GM18511 (cell line): ENCODE measurements at regions not wholly inside any gene's neighbourhood (a gene's known extent, or its start where the extent isn't known, plus 50 kb on each side); places are given as distances from the start of the nearest gene placed in this dataset.
A peak's percentile ranks its signal among the peaks of the same experiment; 100 is the strongest.

Source experiments
- ATAC-seq: cut with Tn5 transposase; IDR thresholded peaks from one replicate; pipeline ENCODE4 v1.9.1; 2021; ENCODE audit warnings: mild to moderate bottlenecking, moderate library complexity; ENCODE audit not compliant: unreplicated experiment

DNA sequence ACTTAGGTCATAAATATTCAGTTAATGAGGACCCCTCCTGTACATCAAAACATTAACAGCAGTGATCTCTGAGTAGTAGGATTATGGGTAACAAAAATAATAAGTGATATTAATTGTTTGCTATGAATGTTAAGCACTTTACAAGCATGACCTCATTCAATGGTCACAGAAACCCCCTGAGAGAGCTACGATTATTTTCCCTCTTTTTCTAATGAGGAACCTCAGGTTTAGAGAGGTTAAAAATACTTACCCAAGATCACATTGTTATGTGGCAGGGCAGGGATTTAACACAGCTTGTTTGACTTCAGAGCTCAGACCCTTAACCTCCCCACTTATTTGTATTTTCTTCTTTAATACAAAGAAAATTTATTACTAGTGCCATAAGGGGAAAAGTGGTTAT lies 228.2 kb downstream of the TBL1XR1 start:
- ATAC-seq, result no peak

DNA sequence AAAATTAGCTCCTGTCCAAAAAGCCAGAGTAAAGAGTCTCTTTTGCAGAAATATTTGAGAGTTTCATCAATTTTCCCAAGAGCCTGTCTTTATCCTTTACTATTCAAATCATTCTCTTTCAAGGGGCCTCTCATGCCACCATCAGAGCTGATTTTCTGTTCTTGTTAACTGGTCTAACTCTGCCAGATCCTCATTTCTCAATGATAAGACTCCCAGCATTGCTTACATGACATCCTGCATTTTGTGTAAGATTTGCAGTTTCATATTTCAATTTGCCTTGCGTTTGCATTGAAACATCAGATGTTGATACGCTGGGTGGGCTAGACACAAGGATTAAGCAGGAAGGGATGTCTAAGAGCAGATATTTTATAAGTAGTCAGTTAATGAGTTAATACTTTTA lies 228.7 kb downstream of the TBL1XR1 start:
- ATAC-seq, result no peak

DNA sequence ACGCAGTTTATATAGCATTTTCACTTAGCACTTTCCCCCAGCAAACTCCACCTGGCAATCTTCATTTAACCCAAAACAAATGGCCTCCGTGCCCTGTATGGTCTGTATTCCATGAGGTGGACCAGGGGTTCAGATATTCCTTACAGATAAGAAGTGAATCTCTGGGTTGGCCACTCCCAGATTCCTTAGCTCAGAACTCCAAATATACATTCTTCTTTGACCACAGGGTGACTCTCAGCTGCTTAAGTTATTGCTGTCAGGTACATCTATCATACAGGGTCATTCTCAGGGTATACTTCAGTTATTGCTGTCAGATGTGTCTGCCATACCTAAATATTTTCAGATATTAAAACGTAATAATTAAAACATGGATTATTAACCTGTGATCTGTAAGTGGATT lies 229.8 kb downstream of the TBL1XR1 start:
- ATAC-seq, result no peak

DNA sequence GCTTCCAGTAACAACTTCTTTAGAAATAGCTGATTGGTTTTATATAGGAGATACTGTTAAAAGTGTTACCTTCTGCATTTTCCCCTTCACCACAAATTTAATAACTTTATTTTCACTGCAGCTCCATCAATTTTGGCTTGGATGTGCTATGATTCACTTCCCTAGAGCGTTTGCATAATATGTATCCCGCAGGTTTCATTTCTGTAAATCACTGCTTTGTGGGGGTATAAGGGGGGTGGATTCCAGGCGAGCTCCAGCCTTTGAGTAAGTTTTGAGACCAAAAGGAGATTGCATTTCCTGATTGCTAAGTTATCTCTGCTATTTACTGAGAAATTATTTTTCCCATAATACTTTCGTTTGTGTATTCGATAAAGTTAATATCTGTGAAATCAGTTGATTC lies 232.6 kb downstream of the TBL1XR1 start:
- ATAC-seq, result no peak

DNA sequence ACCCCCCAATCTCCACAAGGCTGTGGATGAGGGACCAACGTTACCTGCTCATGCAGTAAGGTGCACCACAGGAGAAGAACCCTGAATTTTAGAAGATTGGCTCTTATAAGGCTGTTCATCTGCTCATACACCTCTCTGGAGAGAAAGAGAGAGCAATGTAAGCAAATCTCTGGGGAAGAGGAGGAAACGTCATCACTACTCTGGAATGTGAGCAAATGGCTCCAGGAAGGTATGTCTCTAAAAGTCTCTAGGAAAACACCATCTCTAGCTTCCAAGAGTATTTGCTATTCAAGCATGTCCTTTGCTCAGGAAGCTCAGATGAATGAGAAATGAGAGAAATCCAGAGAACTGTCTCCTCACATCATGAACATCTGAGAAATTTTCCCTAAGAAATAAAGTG lies 235.4 kb downstream of the TBL1XR1 start:
- ATAC-seq, result no peak

DNA sequence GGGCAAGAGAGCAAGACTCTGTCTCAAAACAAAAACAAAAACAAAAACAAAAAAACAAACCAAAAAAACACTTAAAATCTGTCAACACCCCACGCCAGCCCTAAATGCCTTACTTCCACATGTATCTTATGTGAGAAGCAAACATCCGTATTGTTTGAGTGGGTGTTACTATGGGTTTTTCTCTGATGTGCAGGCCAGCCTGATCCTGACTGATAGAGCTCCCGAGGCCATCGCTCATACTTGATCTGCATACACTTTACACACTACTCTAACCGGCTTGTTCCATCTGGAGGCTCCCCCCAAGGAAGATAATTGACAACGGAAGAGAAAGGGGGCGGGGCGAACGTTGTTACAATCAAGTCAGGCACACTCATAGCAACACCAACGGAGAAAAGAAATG lies 237.4 kb downstream of the TBL1XR1 start:
- ATAC-seq, result no peak

DNA sequence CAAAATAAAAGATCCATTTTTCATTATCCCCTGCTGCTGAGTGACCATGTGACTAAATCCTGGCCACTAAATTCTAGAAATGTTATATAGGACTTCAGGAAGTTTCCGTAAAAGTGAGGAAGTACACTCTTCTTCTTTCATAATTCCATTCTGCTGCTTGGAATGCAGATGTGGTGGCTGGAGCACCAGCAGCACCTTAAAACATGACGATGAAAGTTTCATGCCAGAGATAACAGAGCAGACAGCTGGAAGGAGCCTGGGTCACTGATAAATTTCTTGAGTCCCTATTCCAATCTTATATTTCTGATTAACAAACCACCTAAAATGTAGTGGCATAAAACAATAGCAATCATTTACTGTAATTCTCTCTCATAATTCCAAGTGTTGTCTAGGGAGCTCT lies 238.7 kb downstream of the TBL1XR1 start:
- no peak for ATAC-seq

DNA sequence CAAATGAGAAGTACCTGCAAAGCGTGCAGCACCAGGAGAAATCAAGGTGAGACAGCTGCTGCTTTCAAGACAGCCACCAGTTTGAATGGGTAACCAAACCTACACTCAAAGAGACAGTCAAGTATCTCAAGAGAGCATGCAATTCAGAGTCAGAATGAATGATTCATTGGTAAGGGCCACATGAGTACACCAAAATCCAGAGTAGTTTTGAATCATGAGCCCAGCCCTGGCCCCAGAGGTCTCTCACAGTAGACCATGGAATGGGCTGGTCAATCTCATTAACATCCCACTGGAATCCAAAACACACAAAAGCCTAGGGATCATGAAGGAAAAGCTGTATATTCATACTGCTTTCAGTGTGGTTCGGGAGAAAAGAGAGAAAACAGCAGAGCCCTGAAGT lies 242.8 kb downstream of the TBL1XR1 start:
- ATAC-seq, result no peak

DNA sequence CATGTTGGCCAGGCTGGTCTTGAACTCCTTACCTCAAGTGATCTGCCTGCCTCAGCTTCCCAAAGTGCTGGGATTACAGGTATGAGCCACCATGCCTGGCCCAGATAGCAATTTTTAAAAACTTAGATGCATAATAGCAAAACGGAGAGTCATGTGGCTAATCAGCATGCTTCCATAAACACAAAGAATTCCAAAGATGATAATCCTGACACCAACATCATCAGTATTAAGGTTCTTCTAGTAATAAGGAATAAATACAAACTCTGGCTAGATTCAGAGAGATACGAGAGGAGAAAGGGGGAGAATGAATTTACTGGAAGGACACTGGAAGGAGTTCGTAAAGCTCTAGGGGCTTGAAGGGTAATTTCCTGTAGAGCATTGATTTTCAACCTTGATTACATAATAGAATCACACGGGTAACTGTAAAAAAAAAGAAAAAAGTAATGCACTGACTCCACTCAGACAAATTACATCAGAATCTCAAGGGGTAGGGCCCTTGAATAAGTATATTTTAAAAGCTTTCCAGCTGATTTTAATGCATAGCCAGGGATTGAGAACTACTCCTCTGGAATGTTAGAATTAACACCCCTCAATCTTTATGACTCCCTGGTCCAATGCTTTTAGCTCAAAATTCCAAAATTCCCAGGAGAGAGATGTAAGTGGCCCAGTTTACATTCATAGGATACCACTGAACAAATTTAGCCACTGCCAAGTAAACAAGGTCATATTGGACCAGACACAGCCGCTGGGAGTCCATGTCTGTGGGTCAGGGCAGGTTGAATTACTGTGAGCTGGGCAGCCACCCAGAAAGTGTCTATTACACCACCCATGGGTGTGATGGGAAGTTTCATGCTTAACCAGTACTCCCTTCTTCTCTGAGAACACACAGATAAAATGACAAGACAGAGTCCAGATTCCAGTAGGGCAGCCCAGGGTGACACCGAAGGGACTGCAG lies 243.9 kb downstream of the TBL1XR1 start:
- no peak for ATAC-seq

DNA sequence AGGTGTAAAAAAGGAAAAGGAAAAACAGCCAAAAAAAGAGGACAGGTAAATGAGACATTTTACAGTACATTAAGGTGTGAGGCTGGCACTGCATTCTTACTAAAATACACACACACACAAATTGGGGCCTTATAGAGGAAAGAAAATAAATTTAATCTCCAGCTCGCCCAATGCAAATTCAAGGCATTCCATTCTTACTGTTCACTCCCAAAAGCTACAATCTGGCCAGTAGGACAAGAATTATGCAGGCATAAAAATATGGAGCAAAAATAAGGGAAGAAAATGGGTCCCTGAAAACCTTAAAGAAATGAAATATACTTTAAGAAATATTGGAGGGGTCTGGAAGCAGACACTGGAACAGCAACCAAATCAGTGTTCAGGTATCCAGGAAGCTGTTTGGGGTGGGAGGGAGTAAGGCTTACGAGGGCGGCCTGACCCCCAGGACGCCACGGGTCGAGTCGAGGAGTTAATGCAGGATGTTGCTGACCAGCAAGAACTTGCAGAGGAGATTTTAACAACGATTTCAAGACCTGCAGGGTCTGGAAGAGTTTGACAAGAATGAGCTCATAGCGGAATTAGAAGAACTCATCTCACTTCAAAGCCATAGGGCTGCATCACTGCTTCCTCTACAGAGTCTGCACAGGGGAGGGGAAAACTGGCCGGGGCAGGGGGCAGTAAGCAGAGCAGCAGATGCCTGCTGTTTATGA lies 245.5 kb downstream of the TBL1XR1 start:
- no peak for ATAC-seq

DNA sequence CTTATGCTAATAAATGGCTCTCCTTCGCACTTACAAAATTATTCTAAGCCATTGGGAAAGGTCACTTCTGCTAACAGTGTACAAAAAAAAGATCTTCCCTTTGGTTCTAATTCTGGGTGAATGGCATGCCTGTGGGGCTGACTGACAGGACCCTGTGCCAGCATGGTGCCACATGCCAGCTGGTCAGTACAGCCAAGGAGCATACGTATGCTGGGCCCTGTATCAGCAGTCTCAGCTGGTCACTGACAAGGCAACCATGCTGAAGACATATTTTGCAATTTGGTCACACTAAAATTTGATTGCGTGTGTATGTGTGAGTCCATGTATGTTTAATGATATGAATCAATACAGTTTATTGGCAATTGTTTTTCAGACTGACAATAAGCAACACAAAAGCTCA lies 246.1 kb downstream of the TBL1XR1 start:
- ATAC-seq, result no peak

DNA sequence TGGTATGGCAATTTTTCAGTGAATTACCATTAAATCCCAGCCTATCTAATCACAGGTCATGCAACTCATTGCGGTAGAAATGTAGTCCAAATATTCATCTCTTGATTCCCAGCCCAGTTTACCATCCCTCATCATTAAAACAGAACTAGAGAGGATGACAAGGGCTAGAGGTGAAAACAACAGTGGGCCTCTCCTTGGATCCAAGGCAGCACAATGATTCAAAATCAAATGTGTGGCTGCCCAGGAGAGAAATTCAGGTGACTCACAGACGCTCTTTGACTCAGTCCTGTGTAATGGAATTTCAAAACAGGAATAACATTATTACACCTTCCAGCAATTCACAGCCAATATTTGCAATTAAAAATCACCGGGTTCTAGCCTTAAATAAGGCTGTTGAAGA lies 246.5 kb downstream of the TBL1XR1 start:
- no peak for ATAC-seq

DNA sequence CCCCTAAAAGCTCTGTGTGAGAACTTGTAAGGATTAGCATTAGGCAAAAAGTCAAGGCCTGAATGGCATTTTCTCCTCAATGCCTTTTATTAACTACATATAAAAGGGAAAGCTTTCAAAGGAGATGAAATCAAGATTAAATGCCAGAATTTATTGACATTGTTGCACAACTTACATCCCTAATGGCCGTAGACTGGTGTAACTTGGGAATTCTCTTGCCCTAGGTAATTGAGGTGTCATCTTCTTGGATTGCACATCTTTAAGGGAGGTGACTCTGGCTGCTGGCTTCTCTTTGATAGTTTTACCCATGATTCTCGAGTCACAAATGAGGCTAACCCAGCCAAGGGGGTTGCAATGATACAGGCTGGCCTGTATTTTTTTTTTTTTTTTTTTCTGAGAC lies 249.1 kb downstream of the TBL1XR1 start:
- no peak for ATAC-seq

DNA sequence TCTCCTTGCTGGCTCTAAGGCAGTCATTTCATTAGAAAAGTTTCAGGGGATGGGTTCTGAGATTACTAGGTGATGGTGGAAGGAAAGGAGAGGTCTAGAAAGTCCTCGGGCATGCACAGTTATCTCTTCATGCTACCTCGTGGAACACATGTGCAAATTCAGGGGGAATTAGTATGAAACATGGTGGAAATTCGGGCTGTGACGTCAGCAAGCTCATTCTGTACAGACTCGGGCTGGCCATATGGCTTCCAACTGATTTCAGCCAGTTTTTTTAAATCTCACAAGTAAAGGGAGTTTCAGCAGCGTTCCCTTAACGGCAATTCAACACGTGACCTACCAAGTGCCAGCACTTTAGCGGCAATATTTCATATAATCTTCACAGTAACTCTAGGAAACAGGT lies 251.1 kb downstream of the TBL1XR1 start:
- no peak for ATAC-seq

DNA sequence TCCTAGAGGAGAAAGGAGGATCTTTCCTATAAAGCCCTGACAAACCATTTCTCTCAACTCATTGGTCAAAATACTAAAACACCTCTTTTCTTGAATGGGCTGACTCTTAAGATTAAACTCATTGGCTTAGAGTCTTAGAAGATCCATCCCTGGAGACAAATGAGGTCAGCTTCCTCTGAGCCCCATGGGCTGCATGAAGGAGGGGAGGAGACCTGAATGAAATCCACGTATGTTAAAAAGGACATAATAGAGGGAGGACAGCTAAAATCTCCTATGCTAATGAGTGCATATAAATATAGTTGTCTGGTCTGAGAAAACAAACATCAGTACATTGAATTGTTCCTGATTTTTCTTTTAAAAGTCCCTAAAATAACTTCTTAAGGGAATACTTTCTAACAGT lies 255.0 kb downstream of the TBL1XR1 start:
- no peak for ATAC-seq

DNA sequence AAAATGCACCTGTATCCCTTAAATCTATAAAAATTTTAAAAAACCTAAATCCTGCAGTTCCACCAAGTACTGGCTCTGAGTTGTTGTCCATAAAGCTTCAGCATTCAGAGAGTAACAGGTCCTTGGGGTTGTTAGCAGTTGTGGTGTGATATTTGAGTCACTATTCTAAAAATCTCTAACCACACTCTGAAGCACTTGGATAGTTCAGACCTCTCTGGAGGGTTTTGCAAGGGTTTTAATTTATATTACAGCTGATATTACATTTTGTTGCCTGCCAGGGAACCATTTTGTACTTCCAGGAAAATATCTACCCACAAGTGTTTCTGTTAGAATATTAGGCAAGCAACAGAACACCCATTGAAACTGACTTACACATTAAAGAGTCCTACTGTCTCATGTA lies 255.6 kb downstream of the TBL1XR1 start:
- ATAC-seq, result no peak

DNA sequence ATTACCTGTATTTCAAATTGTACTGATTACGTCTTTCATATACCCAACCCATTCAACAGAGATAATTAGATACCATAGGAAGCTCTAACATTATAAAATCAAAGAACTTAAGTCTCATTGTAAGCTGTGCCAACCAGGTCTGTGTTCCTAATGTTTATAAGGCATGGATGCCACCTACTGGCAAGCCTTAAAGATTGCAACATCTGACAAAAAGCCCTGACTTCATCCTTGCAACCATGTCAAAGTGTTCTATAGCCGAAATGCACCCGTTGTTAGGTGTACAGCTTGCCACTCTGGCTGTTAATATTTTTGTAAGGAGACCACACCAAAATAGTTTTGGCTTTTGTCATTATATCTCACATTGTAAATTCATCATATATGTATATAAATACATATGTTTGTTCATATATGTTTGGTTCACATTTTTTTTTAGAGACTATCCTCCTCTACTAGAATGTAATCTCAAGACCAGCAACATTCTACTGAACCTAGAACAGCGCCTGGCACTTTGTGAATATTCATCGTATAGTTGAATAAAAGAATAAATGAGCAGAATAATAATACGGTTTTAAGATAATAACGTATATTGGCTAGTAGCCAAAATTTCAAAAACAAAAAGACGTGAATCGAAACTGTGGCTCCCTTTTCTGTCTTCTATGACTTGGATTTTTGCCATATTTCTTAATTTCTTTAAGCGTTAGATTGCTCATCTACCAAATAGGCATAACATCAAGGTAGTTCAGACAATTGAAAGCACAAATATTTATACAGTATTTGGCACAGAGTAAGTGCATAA lies 258.1 kb downstream of the TBL1XR1 start:
- ATAC-seq, result peak; percentile 99

DNA sequence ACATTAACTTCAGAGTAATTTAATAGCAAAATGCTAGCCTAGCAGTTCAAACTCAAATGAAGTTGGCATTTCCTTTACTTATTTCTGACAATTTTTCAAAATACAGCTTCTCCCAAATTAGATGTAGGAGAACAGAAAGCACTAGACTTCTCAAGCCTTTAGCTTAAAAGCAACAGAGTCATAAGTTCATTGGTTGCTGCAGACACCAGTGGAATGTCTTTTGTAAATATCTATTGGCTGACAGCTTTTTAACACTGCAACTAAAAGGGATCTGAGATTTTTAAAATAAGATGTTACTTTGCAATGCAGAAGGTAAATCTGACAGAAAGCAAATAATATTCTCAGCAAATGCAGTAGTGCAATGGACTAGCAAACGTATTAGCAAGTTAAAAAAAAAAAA lies 259.3 kb downstream of the TBL1XR1 start:
- ATAC-seq, result no peak

DNA sequence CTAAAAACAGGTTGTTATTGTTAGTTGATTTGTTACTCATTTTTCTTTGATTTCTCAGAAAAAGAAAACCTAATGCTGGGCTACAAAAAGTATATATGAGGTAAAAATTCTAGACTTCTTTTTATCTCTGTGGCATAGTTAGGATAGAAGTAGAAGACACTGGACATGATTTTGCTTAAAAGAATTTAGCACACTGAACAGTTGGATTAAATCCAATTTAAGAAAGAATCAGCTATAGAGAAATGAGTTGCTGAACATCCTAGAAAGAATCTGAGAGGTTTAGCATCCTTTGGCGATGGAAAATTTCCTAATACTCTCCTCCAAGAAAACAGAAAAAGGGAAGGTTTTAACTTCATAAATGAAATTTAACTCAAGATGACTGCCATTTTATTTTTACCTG lies 259.7 kb downstream of the TBL1XR1 start:
- no peak for ATAC-seq

DNA sequence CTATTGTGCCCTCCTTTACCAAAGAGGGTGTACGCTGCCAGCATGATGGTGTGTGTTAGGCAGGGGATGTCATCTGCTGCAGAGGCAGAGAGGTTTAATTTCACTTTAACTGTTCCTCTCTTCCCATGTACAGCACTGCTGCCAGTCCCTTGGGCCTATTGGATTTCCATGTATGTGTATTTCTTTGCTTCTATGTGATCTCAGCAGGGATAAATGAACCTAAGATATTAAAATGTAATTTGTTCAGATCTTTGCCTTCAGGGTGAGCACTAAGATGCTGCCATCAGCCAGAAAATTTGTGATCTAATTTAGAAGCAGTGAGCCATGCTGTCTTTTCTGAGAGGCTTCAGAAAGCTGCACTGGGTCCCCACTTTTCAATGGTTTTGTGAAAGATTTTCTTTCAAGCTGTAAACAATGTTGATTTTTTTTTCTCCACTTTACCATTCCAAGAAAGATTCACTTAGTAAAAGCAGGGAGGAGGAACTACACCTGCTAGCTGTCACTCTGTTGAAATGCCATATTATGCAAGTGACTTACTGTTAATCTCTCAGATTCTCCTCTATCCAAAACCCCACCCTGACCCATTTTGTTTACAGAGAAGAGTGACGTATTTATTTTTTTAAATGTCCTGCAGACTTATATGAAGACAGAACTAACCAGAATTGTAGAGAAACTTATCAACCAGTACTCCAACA lies 261.9 kb downstream of the TBL1XR1 start:
- no peak for ATAC-seq

DNA sequence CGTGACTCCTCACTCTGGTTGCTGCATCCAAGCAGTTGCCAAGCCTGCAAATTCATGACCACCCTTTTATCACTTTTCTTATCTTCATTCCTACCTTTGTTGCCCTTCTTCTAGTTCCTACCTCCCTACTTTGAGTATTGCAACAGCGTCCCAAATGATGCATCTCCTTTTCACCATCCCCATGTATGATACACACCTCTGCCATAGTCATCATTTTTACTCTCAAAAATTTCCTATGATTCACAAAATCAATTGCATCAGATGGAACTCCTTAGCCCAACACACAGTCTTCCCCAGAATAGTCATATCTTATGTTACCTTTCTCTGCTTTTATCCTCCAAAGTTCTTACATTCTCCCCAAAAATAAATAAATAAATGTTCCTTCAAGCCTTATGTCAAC lies 262.6 kb downstream of the TBL1XR1 start:
- no peak for ATAC-seq
